Glutamatergic neuron (in vitro differentiated cells): ENCODE measurements at regions not wholly inside any gene's neighbourhood (a gene's known extent, or its start where the extent isn't known, plus 50 kb on each side); places are given as distances from the start of the nearest gene placed in this dataset.

Experiments
- DNase-seq: peaks from one replicate; pipeline ENCODE4 v3.0.0; 2022
- H3K27ac Mint-ChIP-seq: one replicate; pipeline ENCODE4 v1.8.0; 2020; ENCODE audit warnings: mild to moderate bottlenecking, mixed read lengths, inconsistent platforms; ENCODE audit not compliant: unreplicated experiment
- H3K27me3 Mint-ChIP-seq: one replicate; pipeline ENCODE4 v1.8.0; 2020; ENCODE audit warnings: mild to moderate bottlenecking, moderate library complexity, mixed read lengths, inconsistent platforms; ENCODE audit not compliant: unreplicated experiment
- H3K36me3 Mint-ChIP-seq: one replicate; pipeline ENCODE4 v1.8.0; 2020; ENCODE audit warnings: mild to moderate bottlenecking, mixed read lengths, inconsistent platforms; ENCODE audit not compliant: unreplicated experiment
- H3K4me1 Mint-ChIP-seq: one replicate; pipeline ENCODE4 v1.8.0; 2020; ENCODE audit warnings: mild to moderate bottlenecking, low read depth, mixed read lengths, inconsistent platforms; ENCODE audit not compliant: unreplicated experiment
- H3K4me3 Mint-ChIP-seq: one replicate; pipeline ENCODE4 v1.8.0; 2020; ENCODE audit warnings: mild to moderate bottlenecking, mixed read lengths, inconsistent platforms; ENCODE audit not compliant: unreplicated experiment
- H3K9me3 Mint-ChIP-seq: one replicate; pipeline ENCODE4 v1.8.0; 2020; ENCODE audit warnings: mild to moderate bottlenecking, moderate library complexity, mixed read lengths, inconsistent platforms; ENCODE audit not compliant: unreplicated experiment
- CTCF ChIP-seq: fragments of 200-600 bp; sonication (generic); IDR thresholded peaks from one replicate; pipeline ENCODE4 v1.5.0; 2021; ENCODE audit not compliant: partially characterized antibody, unreplicated experiment

GRCh38 chr1:80448081-80448480, 1352.7 kb upstream of the ADGRL2 start:
- no peaks in the 10 kb centered on the region for H3K4me1 Mint-ChIP-seq
- no peak for TF ChIP-seq CTCF
- DNase-seq: no peak
- no peaks in the 10 kb centered on the region for H3K27me3 Mint-ChIP-seq
- H3K4me3 Mint-ChIP-seq: no peak overlapping the region
- H3K27ac Mint-ChIP-seq: no peak overlapping the region
- no peaks in the 10 kb centered on the region for H3K36me3 Mint-ChIP-seq
- H3K9me3 Mint-ChIP-seq: no peaks in the 10 kb centered on the region

- DNase-seq: no peak
- Mint-ChIP-seq H3K9me3 (no peaks in the 10 kb centered on the region), H3K27ac (no peak overlapping the region), H3K4me3 (no peak overlapping the region), H3K36me3 (no peaks in the 10 kb centered on the region), H3K27me3 (no peaks in the 10 kb centered on the region), H3K4me1 (no peaks in the 10 kb centered on the region)
- TF ChIP-seq CTCF: no peak
These were observed 1353.2 kb upstream of the ADGRL2 start for GRCh38 chr1:80447526-80447925.

- no peak for TF ChIP-seq CTCF
- H3K4me1 Mint-ChIP-seq: no peaks in the 10 kb centered on the region
- H3K9me3 Mint-ChIP-seq: no peaks in the 10 kb centered on the region
- H3K27ac Mint-ChIP-seq: no peak overlapping the region
- DNase-seq: no peak
- no peaks in the 10 kb centered on the region for H3K36me3 Mint-ChIP-seq
- no peaks in the 10 kb centered on the region for H3K27me3 Mint-ChIP-seq
- H3K4me3 Mint-ChIP-seq: no peak overlapping the region
These were observed 1355.7 kb upstream of the ADGRL2 start for GRCh38 chr1:80445033-80445432.

- TF ChIP-seq CTCF: no peak
- H3K27ac Mint-ChIP-seq: no peak overlapping the region
- no peak overlapping the region for H3K4me3 Mint-ChIP-seq
- no peaks in the 10 kb centered on the region for H3K36me3 Mint-ChIP-seq
- no peaks in the 10 kb centered on the region for H3K9me3 Mint-ChIP-seq
- no peaks in the 10 kb centered on the region for H3K4me1 Mint-ChIP-seq
- H3K27me3 Mint-ChIP-seq: no peaks in the 10 kb centered on the region
- no peak for DNase-seq
These were observed 1356.6 kb upstream of the ADGRL2 start for GRCh38 chr1:80444171-80444570.

- Mint-ChIP-seq H3K4me1 (no peaks in the 10 kb centered on the region), H3K36me3 (no peaks in the 10 kb centered on the region), H3K4me3 (no peak overlapping the region), H3K9me3 (no peaks in the 10 kb centered on the region), H3K27ac (no peak overlapping the region), H3K27me3 (no peaks in the 10 kb centered on the region)
- DNase-seq: no peak
- no peak for TF ChIP-seq CTCF
These were observed 1359.1 kb upstream of the ADGRL2 start for GRCh38 chr1:80441664-80442063.
